ENCODE measurements at regions not wholly inside any gene's neighbourhood (a gene's known extent, or its start where the extent isn't known, plus 50 kb on each side); places are given as distances from the start of the nearest gene placed in this dataset.
A peak's percentile ranks its signal among the peaks of the same experiment; 100 is the strongest.

DNA sequence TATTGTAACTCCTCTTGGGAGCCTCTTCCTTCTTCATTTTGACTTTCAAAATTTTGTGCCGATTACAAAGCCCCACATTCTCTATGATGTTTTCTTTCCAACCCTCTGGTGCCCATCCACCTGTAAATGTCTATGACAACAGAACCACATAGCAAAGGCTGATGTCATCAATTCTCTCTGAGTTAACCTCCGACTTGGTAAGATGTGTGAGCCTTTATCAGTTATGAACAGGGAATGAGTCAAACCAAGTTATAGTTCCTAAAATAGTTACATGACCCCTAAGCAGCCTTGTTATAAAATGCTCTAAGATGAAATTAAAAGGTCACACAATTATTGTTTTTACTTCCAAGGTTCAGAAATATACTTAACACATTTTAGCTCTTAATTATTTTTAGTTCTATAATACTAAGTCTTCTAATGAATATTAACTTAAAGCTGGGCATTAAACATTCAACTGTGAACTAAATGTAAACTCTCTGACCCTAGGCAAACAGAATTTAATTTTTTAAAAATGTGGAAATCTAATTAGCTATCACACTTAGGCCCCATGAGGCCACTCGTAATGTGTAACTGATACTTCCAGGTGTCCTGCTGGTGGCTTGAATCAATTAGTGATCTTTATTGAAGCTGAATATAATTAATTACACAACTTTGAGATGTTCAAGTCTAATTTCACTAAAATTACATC is 102.3 kb upstream of the CYRIA start:
- ATAC-seq (ENCODE audit: low FRiP score), result no peak
- DNase-seq (ENCODE audit: low spot score), result no peak
- TF ChIP-seq, protein P1, sequence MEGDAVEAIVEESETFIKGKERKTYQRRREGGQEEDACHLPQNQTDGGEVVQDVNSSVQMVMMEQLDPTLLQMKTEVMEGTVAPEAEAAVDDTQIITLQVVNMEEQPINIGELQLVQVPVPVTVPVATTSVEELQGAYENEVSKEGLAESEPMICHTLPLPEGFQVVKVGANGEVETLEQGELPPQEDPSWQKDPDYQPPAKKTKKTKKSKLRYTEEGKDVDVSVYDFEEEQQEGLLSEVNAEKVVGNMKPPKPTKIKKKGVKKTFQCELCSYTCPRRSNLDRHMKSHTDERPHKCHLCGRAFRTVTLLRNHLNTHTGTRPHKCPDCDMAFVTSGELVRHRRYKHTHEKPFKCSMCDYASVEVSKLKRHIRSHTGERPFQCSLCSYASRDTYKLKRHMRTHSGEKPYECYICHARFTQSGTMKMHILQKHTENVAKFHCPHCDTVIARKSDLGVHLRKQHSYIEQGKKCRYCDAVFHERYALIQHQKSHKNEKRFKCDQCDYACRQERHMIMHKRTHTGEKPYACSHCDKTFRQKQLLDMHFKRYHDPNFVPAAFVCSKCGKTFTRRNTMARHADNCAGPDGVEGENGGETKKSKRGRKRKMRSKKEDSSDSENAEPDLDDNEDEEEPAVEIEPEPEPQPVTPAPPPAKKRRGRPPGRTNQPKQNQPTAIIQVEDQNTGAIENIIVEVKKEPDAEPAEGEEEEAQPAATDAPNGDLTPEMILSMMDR (IDR thresholded peaks at IDR 0.05), result no peak

DNA sequence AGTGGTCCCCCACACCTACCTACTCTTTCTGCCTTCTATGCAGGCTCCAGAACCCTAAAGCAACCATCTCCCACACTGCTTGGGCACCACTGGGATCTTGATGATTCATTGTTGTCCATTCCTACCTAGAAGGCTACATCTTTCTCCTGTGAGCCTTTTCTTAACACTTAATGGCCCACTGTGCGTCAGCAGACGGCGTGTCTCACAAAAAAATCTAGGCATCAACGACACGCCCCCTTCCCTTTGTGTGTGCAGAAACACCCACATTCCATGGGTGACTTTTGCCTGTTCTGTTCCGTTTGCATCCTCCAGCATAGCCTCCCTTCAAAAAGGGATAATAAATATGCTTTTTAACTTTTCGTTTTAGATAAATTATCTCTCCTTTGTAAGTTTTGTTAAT is 99.7 kb upstream of the CYRIA start:
- DNase-seq (ENCODE audit: low spot score) (no peak), ATAC-seq (ENCODE audit: low FRiP score) (no peak)
- TF ChIP-seq, protein P1 (IDR thresholded peaks at IDR 0.05), result no peak

DNA sequence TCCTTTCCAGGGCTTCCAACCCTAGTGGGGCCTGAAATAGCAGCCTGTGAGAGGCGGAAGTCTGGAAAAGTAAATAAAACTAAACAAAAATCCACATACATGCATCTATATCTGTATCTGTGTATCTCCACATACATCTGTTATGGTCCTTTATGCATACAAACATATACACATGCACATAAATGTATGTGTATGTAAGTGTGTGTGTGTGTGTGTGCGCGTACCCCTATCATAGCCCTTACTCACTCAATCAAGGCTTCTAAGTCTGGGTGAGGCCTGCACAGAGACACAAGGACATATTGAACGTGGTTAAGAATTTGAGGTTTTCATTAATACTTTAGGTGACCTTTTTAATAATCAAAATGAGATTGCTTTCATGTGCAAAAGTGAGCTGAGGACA is 98.9 kb upstream of the CYRIA start:
- DNase-seq (ENCODE audit: low spot score) (no peak), ATAC-seq (ENCODE audit: low FRiP score) (no peak)
- TF ChIP-seq, protein P1 (IDR thresholded peaks at IDR 0.05), result no peak

DNA sequence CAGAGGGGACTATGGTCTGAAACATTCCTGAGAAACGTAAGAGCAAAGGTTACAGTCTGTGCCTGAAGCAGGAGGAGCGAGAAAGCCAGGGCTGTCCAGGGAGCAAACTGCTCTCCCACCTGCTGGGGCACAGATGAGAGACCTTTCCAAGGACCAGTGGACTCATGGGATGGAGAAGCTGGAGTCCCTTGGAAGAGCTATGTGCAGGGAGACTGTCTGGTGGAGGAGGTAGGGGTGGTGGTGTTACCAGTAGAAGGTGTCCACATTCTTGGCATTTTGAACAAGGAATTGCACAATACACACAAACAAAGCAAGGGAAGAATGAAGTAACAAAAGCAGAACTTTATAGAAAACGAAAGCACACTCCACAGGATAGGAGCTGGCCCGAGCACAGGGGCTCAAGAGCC is 97.9 kb upstream of the CYRIA start:
- DNase-seq (ENCODE audit: low spot score), result no peak
- no peak for ATAC-seq (ENCODE audit: low FRiP score)
- TF ChIP-seq, protein P1 (IDR thresholded peaks at IDR 0.05), result no peak

DNA sequence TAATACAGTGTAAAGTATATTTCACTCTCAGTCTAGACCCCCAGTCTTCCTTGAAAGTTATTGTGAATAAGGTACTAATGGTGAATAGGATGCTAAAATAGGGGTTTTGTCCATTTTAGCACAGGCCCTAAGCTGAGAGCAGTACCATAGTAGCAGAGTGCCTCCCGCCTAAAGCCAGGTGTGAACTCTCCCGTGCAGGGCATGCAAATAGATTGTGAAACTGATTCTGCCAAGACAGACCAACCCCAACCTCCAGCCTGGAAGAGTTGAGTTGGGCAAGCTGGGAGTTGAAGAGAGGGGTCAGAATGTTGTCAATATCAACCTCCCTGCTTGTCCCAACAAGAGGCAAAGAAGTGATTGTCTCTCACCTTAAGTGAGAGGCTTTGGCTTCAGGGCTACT is 97.4 kb upstream of the CYRIA start:
- DNase-seq (ENCODE audit: low spot score), result no peak
- no peak for ATAC-seq (ENCODE audit: low FRiP score)
- TF ChIP-seq, protein P1 (IDR thresholded peaks at IDR 0.05), result no peak

DNA sequence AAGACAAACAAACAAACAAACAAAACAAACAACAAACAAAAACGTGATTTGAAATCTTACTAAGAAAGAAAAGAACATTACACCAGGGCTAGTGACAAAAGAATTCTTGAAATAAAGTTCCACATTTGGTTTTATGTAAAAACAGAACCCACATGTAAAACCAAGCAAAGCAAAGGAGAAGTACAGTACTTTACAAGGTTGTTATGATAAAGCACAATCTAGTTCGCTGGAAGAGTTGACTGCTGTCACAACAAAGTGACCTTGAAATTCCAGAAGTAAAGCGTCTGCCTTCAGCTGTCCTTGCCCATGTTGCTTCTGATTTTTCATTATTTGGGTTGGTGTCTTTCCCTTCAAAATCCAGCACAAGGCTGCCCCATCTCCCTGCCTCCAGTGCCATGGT is 94.8 kb upstream of the CYRIA start:
- ATAC-seq (ENCODE audit: low FRiP score) (no peak), DNase-seq (ENCODE audit: low spot score) (no peak)
- TF ChIP-seq, protein P1 (IDR thresholded peaks at IDR 0.05), result no peak

GRCh38 chr2:16756831-16757644 is 91.4 kb upstream of the CYRIA start:
- peak; percentile 78 for ATAC-seq (ENCODE audit: low FRiP score)
- TF ChIP-seq, protein P1 (IDR thresholded peaks at IDR 0.05), result peak in 1 of 3 donors; percentile 63
- DNase-seq (ENCODE audit: low spot score), result peak; percentile 62
